Adipocyte (in vitro differentiated cells): ENCODE measurements at regions not wholly inside any gene's neighbourhood (a gene's known extent, or its start where the extent isn't known, plus 50 kb on each side); places are given as distances from the start of the nearest gene placed in this dataset.

Experiments used
- DNase-seq: peaks from one replicate; pipeline ENCODE4 v3.0.0-alpha.2; 2015; ENCODE audit warnings: low read depth
- H3K27me3 ChIP-seq: replicated peaks from 2 replicates; pipeline ENCODE4 v1.7.0; 2013; ENCODE audit warnings: mild to moderate bottlenecking, low read length, moderate library complexity; ENCODE audit not compliant: control insufficient read depth, insufficient read depth
- H3K36me3 ChIP-seq: 2 replicates; pipeline ENCODE4 v1.7.0; 2013; ENCODE audit warnings: low read length, mild to moderate bottlenecking, moderate library complexity; ENCODE audit not compliant: control insufficient read depth, insufficient read depth, severe bottlenecking
- H3K4me1 ChIP-seq: 2 replicates; pipeline ENCODE4 v1.7.0; 2013; ENCODE audit warnings: mild to moderate bottlenecking, low read length, moderate library complexity; ENCODE audit not compliant: control insufficient read depth, insufficient read depth
- H3K4me3 ChIP-seq: 2 replicates; pipeline ENCODE4 v1.7.0; 2013; ENCODE audit warnings: mild to moderate bottlenecking, low read length, moderate library complexity
- H3K9ac ChIP-seq: 2 replicates; pipeline ENCODE4 v1.7.0; 2013; ENCODE audit warnings: mild to moderate bottlenecking, low read length, moderate library complexity
- H3K9me3 ChIP-seq: 2 replicates; pipeline ENCODE4 v1.7.0; 2013; ENCODE audit warnings: mild to moderate bottlenecking, low read length, moderate library complexity; ENCODE audit not compliant: control insufficient read depth

- Histone ChIP-seq H3K27me3 (no peaks in the 10 kb centered on the region), H3K9ac (no peak overlapping the region), H3K9me3 (no peaks in the 10 kb centered on the region), H3K36me3 (no peaks in the 10 kb centered on the region), H3K4me3 (no peak overlapping the region), H3K4me1 (no peaks in the 10 kb centered on the region)
- DNase-seq = no peak
Measured at GRCh38 chr14:98187281-98187680, 1084.7 kb downstream of the BCL11B start.

DNA sequence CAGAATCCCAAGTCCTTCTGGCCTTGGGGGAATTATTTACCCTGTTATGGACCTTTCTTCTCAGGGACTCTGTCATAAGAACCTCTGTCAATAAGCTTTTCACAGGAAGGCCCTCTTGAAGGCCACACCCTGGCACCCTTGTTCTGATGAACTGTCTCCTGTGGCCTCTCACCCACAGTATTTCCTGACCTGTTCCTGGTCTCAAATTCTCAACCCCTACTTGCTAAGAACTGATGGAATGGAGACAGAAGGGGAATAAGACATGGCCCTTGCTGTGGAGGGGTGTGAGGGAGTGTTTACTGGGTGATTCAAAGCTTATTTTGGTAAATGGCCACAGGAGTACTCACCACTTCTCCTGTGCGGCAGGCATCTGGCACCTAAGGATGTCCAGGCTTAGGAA lies 1082.9 kb downstream of the BCL11B start:
- H3K9ac ChIP-seq = no peak overlapping the region
- H3K4me1 ChIP-seq = no peaks in the 10 kb centered on the region
- no peaks in the 10 kb centered on the region for H3K36me3 ChIP-seq
- H3K4me3 ChIP-seq = no peak overlapping the region
- H3K9me3 ChIP-seq = no peaks in the 10 kb centered on the region
- no peak for DNase-seq
- H3K27me3 ChIP-seq = no peaks in the 10 kb centered on the region

DNA sequence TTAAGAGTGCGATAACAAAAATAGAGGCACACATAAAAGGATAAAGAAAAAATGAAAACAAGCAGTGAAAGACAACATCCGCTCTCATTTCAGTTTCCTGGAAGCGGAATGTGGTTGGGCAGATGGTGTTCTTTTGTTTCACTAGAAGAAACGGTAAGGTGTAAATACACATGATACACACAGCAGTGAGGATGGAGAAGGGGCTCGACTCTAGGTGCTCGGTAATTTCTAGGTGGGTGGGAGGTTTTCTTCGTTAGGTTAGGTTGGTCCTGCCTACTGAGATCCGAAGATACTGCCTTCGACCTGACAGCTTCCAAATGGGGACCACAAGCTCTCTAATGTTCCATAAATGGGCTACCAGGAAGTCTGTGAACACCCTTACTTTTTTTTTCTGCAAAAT lies 1082.5 kb downstream of the BCL11B start:
- no peaks in the 10 kb centered on the region for H3K9me3 ChIP-seq
- H3K4me1 ChIP-seq = no peaks in the 10 kb centered on the region
- DNase-seq = no peak
- H3K4me3 ChIP-seq = no peak overlapping the region
- H3K36me3 ChIP-seq = no peaks in the 10 kb centered on the region
- H3K27me3 ChIP-seq = no peaks in the 10 kb centered on the region
- no peak overlapping the region for H3K9ac ChIP-seq

DNA sequence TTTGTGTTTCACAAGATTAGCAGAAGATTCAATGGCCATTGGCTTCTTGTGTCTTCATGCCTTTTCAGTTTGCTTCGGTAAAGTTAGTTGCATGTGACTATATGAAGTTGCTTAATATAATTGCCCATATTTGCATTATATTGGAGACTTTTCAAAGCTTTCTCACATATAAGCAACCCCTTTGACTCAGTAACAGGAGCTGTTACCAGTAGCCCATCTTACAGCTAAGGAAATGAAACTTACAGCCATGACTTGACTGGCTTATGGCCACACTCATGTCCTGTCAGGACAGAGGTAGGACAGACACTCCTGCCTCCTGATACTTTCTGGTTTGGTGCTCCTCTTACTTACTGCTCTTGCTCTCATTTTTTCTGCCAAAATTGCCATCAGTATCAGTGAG lies 1082.1 kb downstream of the BCL11B start:
- Histone ChIP-seq H3K4me3 (no peak overlapping the region), H3K4me1 (no peaks in the 10 kb centered on the region), H3K36me3 (no peaks in the 10 kb centered on the region), H3K9me3 (no peaks in the 10 kb centered on the region), H3K27me3 (no peaks in the 10 kb centered on the region), H3K9ac (no peak overlapping the region)
- DNase-seq = no peak

GRCh38 chr14:98192946-98193345 lies 1079.1 kb downstream of the BCL11B start:
- Histone ChIP-seq H3K4me3 (no peak overlapping the region), H3K36me3 (no peaks in the 10 kb centered on the region), H3K27me3 (no peaks in the 10 kb centered on the region), H3K4me1 (no peaks in the 10 kb centered on the region), H3K9ac (no peak overlapping the region), H3K9me3 (no peaks in the 10 kb centered on the region)
- no peak for DNase-seq

DNA sequence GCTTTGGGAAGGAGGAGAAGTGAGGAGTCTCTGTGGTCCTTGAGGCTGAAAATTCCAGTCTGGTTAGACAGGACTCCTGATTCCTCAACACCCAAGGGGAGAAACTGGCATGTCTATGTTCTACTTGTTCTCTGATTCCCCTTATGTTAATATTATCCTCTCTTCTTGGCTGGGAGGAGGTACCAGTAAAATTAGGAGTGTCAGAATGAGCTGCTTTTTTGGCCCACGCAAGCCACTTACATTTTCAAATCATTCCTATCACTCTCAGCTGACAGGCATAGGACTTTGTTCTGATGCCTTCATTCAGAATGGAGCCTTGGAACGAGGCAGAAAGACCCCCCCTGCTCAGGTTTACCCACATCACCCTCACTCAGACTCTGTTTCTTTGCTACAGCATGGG lies 1077.2 kb downstream of the BCL11B start:
- no peaks in the 10 kb centered on the region for H3K27me3 ChIP-seq
- no peaks in the 10 kb centered on the region for H3K36me3 ChIP-seq
- no peaks in the 10 kb centered on the region for H3K4me1 ChIP-seq
- DNase-seq = no peak
- H3K4me3 ChIP-seq = no peak overlapping the region
- no peaks in the 10 kb centered on the region for H3K9me3 ChIP-seq
- H3K9ac ChIP-seq = no peak overlapping the region

DNA sequence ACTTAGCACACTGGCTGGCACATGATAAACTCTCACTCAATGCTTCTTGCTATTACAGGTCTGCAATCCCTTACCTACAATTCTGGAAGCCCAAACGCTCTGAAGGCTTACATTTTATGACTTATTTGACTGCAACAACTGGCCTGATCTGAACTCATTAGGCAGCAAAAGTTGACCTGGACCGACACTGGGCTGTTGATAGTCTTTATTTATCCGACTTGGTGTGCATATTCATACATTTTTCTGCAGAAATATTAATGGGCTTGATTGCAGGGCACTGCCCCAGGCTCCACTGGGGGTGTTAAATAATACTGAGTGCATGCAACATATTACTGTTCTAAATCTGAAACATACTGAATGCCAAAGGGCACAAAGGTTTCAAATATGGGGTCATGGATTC lies 1076.7 kb downstream of the BCL11B start:
- Histone ChIP-seq H3K4me3 (no peak overlapping the region), H3K4me1 (no peaks in the 10 kb centered on the region), H3K36me3 (no peaks in the 10 kb centered on the region), H3K27me3 (no peaks in the 10 kb centered on the region), H3K9ac (no peak overlapping the region), H3K9me3 (no peaks in the 10 kb centered on the region)
- DNase-seq = no peak

- H3K27me3 ChIP-seq = no peaks in the 10 kb centered on the region
- no peak for DNase-seq
- no peaks in the 10 kb centered on the region for H3K4me1 ChIP-seq
- no peak overlapping the region for H3K9ac ChIP-seq
- H3K36me3 ChIP-seq = no peaks in the 10 kb centered on the region
- no peaks in the 10 kb centered on the region for H3K9me3 ChIP-seq
- H3K4me3 ChIP-seq = no peak overlapping the region
Measured at GRCh38 chr14:98197933-98198332, 1074.1 kb downstream of the BCL11B start.

- DNase-seq = no peak
Measured at GRCh38 chr14:98198385-98198784, 1073.6 kb downstream of the BCL11B start.

GRCh38 chr14:98200601-98201000 lies 1071.4 kb downstream of the BCL11B start:
- no peak for DNase-seq
- H3K4me1 ChIP-seq = no peaks in the 10 kb centered on the region
- no peaks in the 10 kb centered on the region for H3K9me3 ChIP-seq
- H3K27me3 ChIP-seq = no peaks in the 10 kb centered on the region
- H3K36me3 ChIP-seq = no peaks in the 10 kb centered on the region
- H3K4me3 ChIP-seq = no peak overlapping the region
- H3K9ac ChIP-seq = no peak overlapping the region

More at GRCh38 chr14:98198385-98198784, 1073.6 kb downstream of the BCL11B start:
- Histone ChIP-seq H3K27me3 (no peaks in the 10 kb centered on the region), H3K36me3 (no peaks in the 10 kb centered on the region), H3K4me1 (no peaks in the 10 kb centered on the region), H3K9me3 (no peaks in the 10 kb centered on the region), H3K4me3 (no peak overlapping the region), H3K9ac (no peak overlapping the region)

DNA sequence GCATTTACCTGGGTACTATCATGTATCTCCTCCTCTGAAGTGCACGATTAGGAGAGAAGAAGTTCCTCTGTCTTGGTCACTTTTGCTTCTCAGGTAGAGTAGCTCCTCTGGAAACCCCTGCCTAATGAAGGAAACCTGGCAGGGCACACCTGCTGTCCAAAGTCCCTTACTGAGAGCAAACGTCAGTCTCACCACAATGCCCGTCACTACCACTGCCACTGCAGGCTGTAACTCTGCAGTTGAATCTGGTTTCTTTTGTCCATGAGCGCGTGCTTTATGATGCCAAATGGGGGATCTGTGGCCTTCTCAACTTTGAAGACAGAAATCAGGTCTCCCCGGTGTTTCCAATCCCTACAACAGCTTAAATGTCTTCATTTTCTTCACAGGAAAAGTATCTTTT lies 1068.6 kb downstream of the BCL11B start:
- H3K4me3 ChIP-seq = no peak overlapping the region
- no peaks in the 10 kb centered on the region for H3K4me1 ChIP-seq
- DNase-seq = no peak
- H3K9me3 ChIP-seq = no peaks in the 10 kb centered on the region
- no peaks in the 10 kb centered on the region for H3K36me3 ChIP-seq
- no peak overlapping the region for H3K9ac ChIP-seq
- no peaks in the 10 kb centered on the region for H3K27me3 ChIP-seq

- no peaks in the 10 kb centered on the region for H3K9me3 ChIP-seq
- H3K27me3 ChIP-seq = no peaks in the 10 kb centered on the region
- no peak overlapping the region for H3K9ac ChIP-seq
- DNase-seq = no peak
- H3K36me3 ChIP-seq = no peaks in the 10 kb centered on the region
- no peaks in the 10 kb centered on the region for H3K4me1 ChIP-seq
- no peak overlapping the region for H3K4me3 ChIP-seq
Measured at GRCh38 chr14:98204139-98204538, 1067.9 kb downstream of the BCL11B start.
